A549 (cell line): ENCODE measurements at regions not wholly inside any gene's neighbourhood (a gene's known extent, or its start where the extent isn't known, plus 50 kb on each side); places are given as distances from the start of the nearest gene placed in this dataset.
"Not testable (repeated sequence)": the region's sequence is repeated elsewhere in the genome, so short reads cannot be mapped to it uniquely, and the experiment has no call there.

ENCODE experiments used
- ATAC-seq, 2 experiments: fragments of 200-7000 bp in 1 of 2; fragments of >200 bp in 1 of 2; cut with Nextera tagmentation in 1 of 2; cut with Tn5 transposase in 1 of 2; 3 replicates each; pipeline versions ENCODE4 v1.8.0 to v1.9.1; 2018 to 2020; ENCODE audit warnings: mild to moderate bottlenecking in 1 of 2, moderate library complexity in 1 of 2
- CTCF ChIA-PET: fragments of 300-600 bp; sonication (Branson Sonifier 250); formaldehyde crosslinking; extraction: SDS; loops from one replicate; lab custom pipeline; 2021; ENCODE audit warnings: antibody characterized with exemption, inconsistent platforms; lab: Yijun Ruan, JAX
- POLR2A ChIA-PET: fragments of 350-600 bp; formaldehyde crosslinking; extraction: SDS; loops from one replicate; lab custom pipeline; 2021; ENCODE audit warnings: antibody characterized with exemption, inconsistent platforms; lab: Yijun Ruan, JAX
- DNase-seq, 2 experiments: peaks; one replicate each; pipeline versions ENCODE4 v3.0.0 to v3.0.0-alpha.2; 2011 to 2016; ENCODE audit warnings: low read depth in 1 of 2, low spot score in 1 of 2
- FAIRE-seq: peaks from 2 replicates; lab custom pipeline; 2011; peaks lifted over from hg19 to GRCh38; lab: Jason Lieb, UNC
- H3K27ac ChIP-seq, 2 experiments: fragments of >200 bp; sonication (Bioruptor Twin); formaldehyde crosslinking; 3 replicates each; pipeline ENCODE4 v1.5.1; 2016 to 2017
- H3K4me1 ChIP-seq: fragments of >200 bp; sonication (Bioruptor Twin); formaldehyde crosslinking; 3 replicates; pipeline ENCODE4 v1.6.1; 2016
- H3K4me2 ChIP-seq: fragments of >200 bp; sonication (Bioruptor Twin); formaldehyde crosslinking; 3 replicates; pipeline ENCODE4 v1.6.1; 2016
- H3K4me3 ChIP-seq: fragments of >200 bp; sonication (Bioruptor Twin); formaldehyde crosslinking; 3 replicates; pipeline ENCODE4 v1.5.1; 2016
- H3K9me3 ChIP-seq: fragments of >200 bp; sonication (Bioruptor Twin); formaldehyde crosslinking; 3 replicates; pipeline ENCODE4 v1.6.1; 2016
- BCL3 ChIP-seq: fragments of >200 bp; sonication (Bioruptor Twin); formaldehyde crosslinking; IDR thresholded peaks from 3 replicates; pipeline ENCODE4 v1.6.1; 2016
- CBX8 ChIP-seq: fragments of 200-600 bp; sonication (generic); IDR thresholded peaks from 2 replicates; pipeline ENCODE4 v1.6.1; 2016
- CEBPB ChIP-seq, 2 experiments: fragments of >200 bp in 1 of 2; sonication (Bioruptor Twin) in 1 of 2; formaldehyde crosslinking in 1 of 2; IDR thresholded peaks; 2 replicates each; pipeline ENCODE4 v1.6.1; 2012 to 2016
- CHD4 ChIP-seq: fragments of 200-600 bp; sonication (generic); IDR thresholded peaks from 2 replicates; pipeline ENCODE4 v1.6.1; 2016; ENCODE audit warnings: antibody characterized with exemption, mild to moderate bottlenecking, borderline replicate concordance
- E2F6 ChIP-seq: IDR thresholded peaks from 2 replicates; pipeline ENCODE4 v1.6.1; 2012; ENCODE audit warnings: low read depth, borderline replicate concordance
- ELK1 ChIP-seq: fragments of 150-350 bp; IDR thresholded peaks from 2 replicates; pipeline ENCODE4 v1.6.1; 2014; ENCODE audit warnings: low read depth, mild to moderate bottlenecking, low read length
- GATA3 ChIP-seq: IDR thresholded peaks from 2 replicates; pipeline ENCODE4 v1.6.1; 2012; ENCODE audit warnings: borderline replicate concordance
- HOXA7 ChIP-seq: fragments of 250-450 bp; sonication (Bioruptor Pico); IDR thresholded peaks from 2 replicates; pipeline ENCODE4 v1.5.0; 2020; ENCODE audit warnings: mild to moderate bottlenecking, moderate library complexity
- JUNB ChIP-seq: fragments of >200 bp; sonication (Bioruptor Twin); formaldehyde crosslinking; IDR thresholded peaks from 2 replicates; pipeline ENCODE4 v1.6.1; 2016
- MAZ ChIP-seq: fragments of 150-350 bp; IDR thresholded peaks from 2 replicates; pipeline ENCODE4 v1.6.1; 2014; ENCODE audit warnings: antibody characterized with exemption, low read depth, low read length, borderline replicate concordance
- NFE2L2 ChIP-seq: fragments of 150-350 bp; conservative IDR thresholded peaks from 2 replicates; pipeline ENCODE4 v1.6.1; 2014; ENCODE audit warnings: low read length
- POLR2AphosphoS2 ChIP-seq: conservative IDR thresholded peaks from 2 replicates; pipeline ENCODE4 v1.6.1; 2012; ENCODE audit warnings: low read length, improper control_type of control experiment, inconsistent platforms
- REST ChIP-seq: fragments of 200-600 bp; sonication (generic); IDR thresholded peaks from 2 replicates; pipeline ENCODE4 v1.6.1; 2016; ENCODE audit warnings: antibody characterized with exemption, mild to moderate bottlenecking, moderate library complexity
- RFX5 ChIP-seq: fragments of 450-650 bp; IDR thresholded peaks from 2 replicates; pipeline ENCODE4 v1.7.1; 2014; ENCODE audit warnings: antibody characterized with exemption, mild to moderate bottlenecking, moderate library complexity
- TFCP2L1 ChIP-seq: fragments of 250-450 bp; sonication (Bioruptor Pico); IDR thresholded peaks from 2 replicates; pipeline ENCODE4 v1.5.0; 2021; ENCODE audit warnings: mild to moderate bottlenecking
- TP53 ChIP-seq: fragments of 250-450 bp; sonication (Bioruptor Pico); IDR thresholded peaks from 2 replicates; pipeline ENCODE4 v1.5.0; 2021; ENCODE audit warnings: mild to moderate bottlenecking, moderate library complexity
- USF2 ChIP-seq: fragments of 450-650 bp; IDR thresholded peaks from 2 replicates; pipeline ENCODE4 v1.6.1; 2014; ENCODE audit warnings: antibody characterized with exemption
- ZNF302 ChIP-seq: fragments of 250-450 bp; sonication (Bioruptor Pico); IDR thresholded peaks from 2 replicates; pipeline ENCODE4 v1.9.0; 2021; ENCODE audit warnings: inconsistent platforms, mild to moderate bottlenecking, moderate library complexity
- ZSCAN20 ChIP-seq: fragments of 250-450 bp; sonication (Bioruptor Pico); IDR thresholded peaks from 2 replicates; pipeline ENCODE4 v1.8.0; 2022; ENCODE audit warnings: mild to moderate bottlenecking, moderate library complexity
- WGBS: methylation state at CpG from one replicate; pipeline ENCODE4 v1.1.6; 2017; ENCODE audit errors: missing lambda C conversion rate; 5-methylcytosine and 5-hydroxymethylcytosine counted together

GRCh38 chr18:39314595-39314994 is 1749.0 kb upstream of the CELF4 start (continued):
- TF ChIP-seq CHD4 (no peak), TFCP2L1 (CRISPR knock-in tag) (no peak), REST (no peak)

GRCh38 chr18:39313992-39314391 is 1748.4 kb upstream of the CELF4 start:
- Histone ChIP-seq H3K4me3 (no peak overlapping the region), H3K27ac (no peak overlapping the region), H3K4me2 (no peak overlapping the region), H3K4me1 (no peaks in the 10 kb centered on the region), H3K9me3 (no peaks in the 10 kb centered on the region)
- FAIRE-seq = no peak
- ATAC-seq = no peak
- POLR2A ChIA-PET = no interaction called here
- no peak for TF ChIP-seq ZSCAN20 (CRISPR knock-in tag)
- TF ChIP-seq GATA3 = no peak
- CTCF ChIA-PET = no interaction called here
- DNase-seq = no peak
- WGBS = 82% methylated on average over 4 of the region's 4 CpGs

GRCh38 chr18:39311111-39311712 is 1745.6 kb upstream of the CELF4 start:
- ATAC-seq = no peak
- no peak for FAIRE-seq

GRCh38 chr18:39308931-39309521 is 1743.4 kb upstream of the CELF4 start:
- DNase-seq, POLR2A ChIA-PET: not testable (repeated sequence)

More at GRCh38 chr18:39311111-39311712, 1745.6 kb upstream of the CELF4 start:
- Histone ChIP-seq H3K4me2 (no peak overlapping the region), H3K4me1 (no peaks in the 10 kb centered on the region)
- CTCF ChIA-PET = no interaction called here
- TF ChIP-seq BCL3 (no peak), NFE2L2 (no peak), TP53 (CRISPR knock-in tag) (no peak), CHD4 (no peak), ELK1 (no peak), JUNB (no peak), USF2 (no peak), CEBPB (IDR thresholded peaks at IDR 0.05) (no peak), HOXA7 (CRISPR knock-in tag) (no peak), POLR2AphosphoS2 (no peak), RFX5 (no peak), ZNF302 (CRISPR knock-in tag) (no peak), CBX8 (no peak), MAZ (no peak), E2F6 (no peak)
- TF ChIP-seq, all 56 proteins: peak for 0
- no peak for DNase-seq
- Histone ChIP-seq H3K27ac (no peak overlapping the region), H3K4me3 (no peak overlapping the region), H3K9me3 (no peaks in the 10 kb centered on the region)
- POLR2A ChIA-PET = no interaction called here
- WGBS = 88% methylated on average over 7 of the region's 7 CpGs

More at GRCh38 chr18:39308931-39309521, 1743.4 kb upstream of the CELF4 start:
- H3K4me2 ChIP-seq, CTCF ChIA-PET, H3K27ac ChIP-seq, H3K4me1 ChIP-seq, H3K9me3 ChIP-seq, FAIRE-seq, ATAC-seq, H3K4me3 ChIP-seq: not testable (repeated sequence)
- 90% methylated on average over 2 of the region's 36 CpGs for WGBS
